Muscle layer of colon (tissue), 2 donors: ENCODE measurements at regions not wholly inside any gene's neighbourhood (a gene's known extent, or its start where the extent isn't known, plus 50 kb on each side); places are given as distances from the start of the nearest gene placed in this dataset.

Experiments used
- H3K27ac ChIP-seq: one replicate; pipeline ENCODE4 v1.7.0; 2013; ENCODE audit warnings: low read depth, mild to moderate bottlenecking, low read length, moderate library complexity
- H3K27me3 ChIP-seq, 2 donors: one replicate each; pipeline ENCODE4 v1.7.0; 2013; ENCODE audit warnings: low read length in 2 of 2, mild to moderate bottlenecking in 2 of 2; ENCODE audit not compliant: insufficient read depth in 2 of 2, control insufficient read depth in 1 of 2
- H3K36me3 ChIP-seq: one replicate; pipeline ENCODE4 v1.7.0; 2013; ENCODE audit warnings: mild to moderate bottlenecking, low read length; ENCODE audit not compliant: insufficient read depth
- H3K4me1 ChIP-seq: one replicate; pipeline ENCODE4 v1.7.0; 2013; ENCODE audit warnings: mild to moderate bottlenecking, low read length; ENCODE audit not compliant: insufficient read depth
- H3K4me3 ChIP-seq, 2 donors: one replicate each; pipeline ENCODE4 v1.7.0; 2013; ENCODE audit warnings: low read length in 2 of 2, low read depth in 1 of 2, mild to moderate bottlenecking in 1 of 2, moderate library complexity in 1 of 2
- H3K9ac ChIP-seq: one replicate; pipeline ENCODE4 v1.7.0; 2013; ENCODE audit warnings: low read length
- H3K9me3 ChIP-seq: one replicate; pipeline ENCODE4 v1.7.0; 2013; ENCODE audit warnings: mild to moderate bottlenecking, low read length
- donor health status: abdominal sarcoma.
- donor health status: Adenocarcinoma of cecum.

GRCh38 chr1:164902491-164902890, 343.5 kb downstream of the PBX1 start:
- Histone ChIP-seq H3K36me3 (no peaks in the 10 kb centered on the region), H3K9ac (no peak overlapping the region), H3K4me3 (no peak overlapping the region), H3K4me1 (no peaks in the 10 kb centered on the region), H3K27ac (no peak overlapping the region), H3K9me3 (no peaks in the 10 kb centered on the region), H3K27me3 (no peaks in the 10 kb centered on the region)
